ENCODE measurements at regions not wholly inside any gene's neighbourhood (a gene's known extent, or its start where the extent isn't known, plus 50 kb on each side); places are given as distances from the start of the nearest gene placed in this dataset.

- ChIA-PET POLR2A (no interaction called here), CTCF (no interaction called here)
Measured at GRCh38 chr10:42969909-42970308, 107.0 kb upstream of the RET start.

GRCh38 chr10:42970451-42971250, 106.2 kb upstream of the RET start:
- Histone ChIP-seq H3K27ac (ENCODE audit: extremely low read depth, low read depth, low read length) (no peak overlapping the region), H3K4me3 (ENCODE audit: low read depth, low read length) (no peak overlapping the region), H3K36me3 (ENCODE audit: control insufficient read depth in 2 of 2, insufficient read depth in 1 of 2, low read length in 2 of 2) (no peaks in the 10 kb centered on the region), H3K4me1 (ENCODE audit: control insufficient read depth, insufficient read depth, low read length) (no peaks in the 10 kb centered on the region), H3K9me3 (ENCODE audit: control insufficient read depth, insufficient read depth, low read depth, low read length) (no peaks in the 10 kb centered on the region)
- ChIA-PET POLR2A (interaction anchor here (0.7 kb wide), 1 partner anchor 11 kb away, joined by 4 read pairs; no protein-coding TSS in a partner anchor), CTCF (no interaction called here)
- TF ChIP-seq ZBTB7A (tag by site-specific recombination; IDR thresholded peaks at IDR 0.05; ENCODE audit: low read depth) (no peak), ZNF629 (tag by site-specific recombination; IDR thresholded peaks at IDR 0.05) (no peak), BCL11B (tag by site-specific recombination; IDR thresholded peaks at IDR 0.05; ENCODE audit: low read depth) (no peak), ZNF596 (tag by site-specific recombination; IDR thresholded peaks at IDR 0.05) (no peak), ZNF626 (tag by site-specific recombination; IDR thresholded peaks at IDR 0.05) (no peak), CTCF (tag by site-specific recombination; IDR thresholded peaks at IDR 0.05) (no peak), SALL2 (tag by site-specific recombination; IDR thresholded peaks at IDR 0.05; ENCODE audit: borderline replicate concordance) (no peak), FEZF1 (tag by site-specific recombination; IDR thresholded peaks at IDR 0.05) (no peak), ZNF174 (tag by site-specific recombination; IDR thresholded peaks at IDR 0.05) (no peak), ZNF148 (tag by site-specific recombination; IDR thresholded peaks at IDR 0.05; ENCODE audit: borderline replicate concordance) (no peak)

More at GRCh38 chr10:42969909-42970308, 107.0 kb upstream of the RET start:
- TF ChIP-seq ZNF544 (tag by site-specific recombination; IDR thresholded peaks at IDR 0.05) (no peak), ZNF768 (tag by site-specific recombination; IDR thresholded peaks at IDR 0.05) (no peak), PBX3 (CRISPR knock-in tag; IDR thresholded peaks at IDR 0.05) (no peak), ZNF155 (tag by site-specific recombination; IDR thresholded peaks at IDR 0.05) (no peak), ZNF514 (tag by site-specific recombination; IDR thresholded peaks at IDR 0.05) (no peak), REPIN1 (tag by site-specific recombination; IDR thresholded peaks at IDR 0.05; ENCODE audit: low read depth) (no peak), ZNF366 (tag by site-specific recombination; conservative IDR thresholded peaks at IDR 0.05) (no peak), ZNF530 (tag by site-specific recombination; IDR thresholded peaks at IDR 0.05; ENCODE audit: low read depth) (no peak), ZNF23 (tag by site-specific recombination; IDR thresholded peaks at IDR 0.05; ENCODE audit: borderline replicate concordance) (no peak), TCF7L2 (IDR thresholded peaks at IDR 0.05; ENCODE audit: borderline replicate concordance, low read depth, low read length) (no peak), ZNF16 (tag by site-specific recombination; IDR thresholded peaks at IDR 0.05; ENCODE audit: low read depth) (no peak), ZNF223 (tag by site-specific recombination; IDR thresholded peaks at IDR 0.05) (no peak), BCL6B (tag by site-specific recombination; IDR thresholded peaks at IDR 0.05) (no peak), SP7 (tag by site-specific recombination; IDR thresholded peaks at IDR 0.05) (no peak), IKZF3 (tag by site-specific recombination; IDR thresholded peaks at IDR 0.05) (no peak), KLF1 (tag by site-specific recombination; IDR thresholded peaks at IDR 0.05) (no peak), BCL11A (tag by site-specific recombination; IDR thresholded peaks at IDR 0.05; ENCODE audit: low read depth) (no peak)
- no peaks in the 10 kb centered on the region for H3K9me3 ChIP-seq (ENCODE audit: control insufficient read depth, insufficient read depth, low read depth, low read length)
- no peaks in the 10 kb centered on the region for H3K36me3 ChIP-seq (ENCODE audit: control insufficient read depth in 2 of 2, insufficient read depth in 1 of 2, low read length in 2 of 2)
- H3K4me3 ChIP-seq (ENCODE audit: low read depth, low read length), result no peak overlapping the region
- H3K27ac ChIP-seq (ENCODE audit: extremely low read depth, low read depth, low read length), result no peak overlapping the region
- no peaks in the 10 kb centered on the region for H3K4me1 ChIP-seq (ENCODE audit: control insufficient read depth, insufficient read depth, low read length)

All from HEK293 (cell line).